Mesothelial cell of epicardium (in vitro differentiated cells): ENCODE measurements at regions not wholly inside any gene's neighbourhood (a gene's known extent, or its start where the extent isn't known, plus 50 kb on each side); places are given as distances from the start of the nearest gene placed in this dataset.
A peak's percentile ranks its signal among the peaks of the same experiment; 100 is the strongest.

Experiments used
- DNase-seq, 2 experiments: peaks; one replicate each; pipeline ENCODE4 v3.0.0; 2021; ENCODE audit warnings: low spot score in 2 of 2; ENCODE audit not compliant: unreplicated experiment in 2 of 2
- H3K27ac Mint-ChIP-seq: 2 replicates; pipeline ENCODE4 v1.8.0; 2021; ENCODE audit warnings: mixed read lengths
- H3K27me3 Mint-ChIP-seq: 2 replicates; pipeline ENCODE4 v1.8.0; 2021; ENCODE audit warnings: low read depth, mixed read lengths
- H3K36me3 Mint-ChIP-seq: 2 replicates; pipeline ENCODE4 v1.8.0; 2021; ENCODE audit warnings: mixed read lengths
- H3K4me1 Mint-ChIP-seq: 2 replicates; pipeline ENCODE4 v1.8.0; 2021; ENCODE audit warnings: mixed read lengths
- H3K4me3 Mint-ChIP-seq: 2 replicates; pipeline ENCODE4 v1.8.0; 2021; ENCODE audit warnings: mild to moderate bottlenecking, moderate library complexity, mixed read lengths
- H3K9me3 Mint-ChIP-seq: 2 replicates; pipeline ENCODE4 v1.8.0; 2021; ENCODE audit warnings: mixed read lengths
- TF ChIP-seq, protein P1 (sequence below): fragments of 200-600 bp; sonication (generic); IDR thresholded peaks from one replicate; pipeline ENCODE4 v1.5.0; 2021; ENCODE audit warnings: antibody characterized with exemption; ENCODE audit not compliant: unreplicated experiment

- no peaks in the 10 kb centered on the region for H3K9me3 Mint-ChIP-seq
- no peaks in the 10 kb centered on the region for H3K36me3 Mint-ChIP-seq
- H3K27ac Mint-ChIP-seq = no peak overlapping the region
- H3K27me3 Mint-ChIP-seq = peaks cover 14% of the 10 kb centered on the region
- TF ChIP-seq, protein P1, sequence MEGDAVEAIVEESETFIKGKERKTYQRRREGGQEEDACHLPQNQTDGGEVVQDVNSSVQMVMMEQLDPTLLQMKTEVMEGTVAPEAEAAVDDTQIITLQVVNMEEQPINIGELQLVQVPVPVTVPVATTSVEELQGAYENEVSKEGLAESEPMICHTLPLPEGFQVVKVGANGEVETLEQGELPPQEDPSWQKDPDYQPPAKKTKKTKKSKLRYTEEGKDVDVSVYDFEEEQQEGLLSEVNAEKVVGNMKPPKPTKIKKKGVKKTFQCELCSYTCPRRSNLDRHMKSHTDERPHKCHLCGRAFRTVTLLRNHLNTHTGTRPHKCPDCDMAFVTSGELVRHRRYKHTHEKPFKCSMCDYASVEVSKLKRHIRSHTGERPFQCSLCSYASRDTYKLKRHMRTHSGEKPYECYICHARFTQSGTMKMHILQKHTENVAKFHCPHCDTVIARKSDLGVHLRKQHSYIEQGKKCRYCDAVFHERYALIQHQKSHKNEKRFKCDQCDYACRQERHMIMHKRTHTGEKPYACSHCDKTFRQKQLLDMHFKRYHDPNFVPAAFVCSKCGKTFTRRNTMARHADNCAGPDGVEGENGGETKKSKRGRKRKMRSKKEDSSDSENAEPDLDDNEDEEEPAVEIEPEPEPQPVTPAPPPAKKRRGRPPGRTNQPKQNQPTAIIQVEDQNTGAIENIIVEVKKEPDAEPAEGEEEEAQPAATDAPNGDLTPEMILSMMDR = no peak
- no peak for DNase-seq
- no peak overlapping the region for H3K4me3 Mint-ChIP-seq
- peaks cover 39% of the 10 kb centered on the region for H3K4me1 Mint-ChIP-seq
Measured at GRCh38 chr2:12317286-12317685, 399.4 kb upstream of the TRIB2 start.

GRCh38 chr2:12317814-12318426 is 398.8 kb upstream of the TRIB2 start:
- DNase-seq = no peak
- no peaks in the 10 kb centered on the region for H3K36me3 Mint-ChIP-seq

DNA sequence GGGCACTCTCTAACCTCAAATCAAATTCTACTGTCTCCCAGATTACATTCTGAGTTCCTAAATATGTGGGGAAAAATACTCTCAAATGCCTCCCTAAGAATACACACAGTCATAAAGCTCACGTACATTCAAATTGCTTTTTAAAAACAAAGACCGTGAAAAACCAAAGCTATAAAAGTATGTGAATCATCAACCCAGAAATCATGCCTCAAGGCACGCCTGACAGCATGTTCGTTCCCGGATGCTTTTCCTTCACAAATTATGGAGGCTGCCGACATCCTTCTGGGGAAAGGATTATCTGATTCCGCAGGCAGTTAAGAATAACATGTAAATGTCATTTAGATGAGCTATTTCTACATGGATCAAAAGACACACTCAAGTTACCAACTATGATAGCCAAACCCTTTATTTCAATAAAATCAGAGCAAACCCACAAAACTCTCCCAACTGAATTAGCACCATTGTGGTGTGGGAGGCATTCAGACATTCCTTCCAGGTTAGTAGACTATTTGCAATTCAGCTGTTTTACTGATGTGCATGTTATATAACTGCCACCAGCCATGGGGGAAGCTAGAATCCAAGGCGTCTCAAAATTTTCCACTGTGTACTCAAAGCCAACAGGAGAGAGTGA is 398.2 kb upstream of the TRIB2 start:
- H3K36me3 Mint-ChIP-seq = no peaks in the 10 kb centered on the region
- TF ChIP-seq, protein P1 = no peak
- no peaks in the 10 kb centered on the region for H3K9me3 Mint-ChIP-seq
- H3K4me3 Mint-ChIP-seq = no peak overlapping the region
- H3K4me1 Mint-ChIP-seq = peaks cover 39% of the 10 kb centered on the region
- peaks cover 14% of the 10 kb centered on the region for H3K27me3 Mint-ChIP-seq
- peak overlapping the region; percentile 60 for H3K27ac Mint-ChIP-seq
- DNase-seq = no peak

More at GRCh38 chr2:12317814-12318426, 398.8 kb upstream of the TRIB2 start:
- H3K27me3 Mint-ChIP-seq = peaks cover 14% of the 10 kb centered on the region
- peaks cover 39% of the 10 kb centered on the region for H3K4me1 Mint-ChIP-seq
- TF ChIP-seq, protein P1 = no peak
- no peaks in the 10 kb centered on the region for H3K9me3 Mint-ChIP-seq
- no peak overlapping the region for H3K4me3 Mint-ChIP-seq
- H3K27ac Mint-ChIP-seq = peak overlapping the region; percentile 60

GRCh38 chr2:12320027-12320734 is 396.6 kb upstream of the TRIB2 start:
- no peaks in the 10 kb centered on the region for H3K9me3 Mint-ChIP-seq
- no peak overlapping the region for H3K27ac Mint-ChIP-seq
- no peak overlapping the region for H3K4me3 Mint-ChIP-seq
- H3K4me1 Mint-ChIP-seq = peaks cover 39% of the 10 kb centered on the region
- TF ChIP-seq, protein P1 = no peak
- no peaks in the 10 kb centered on the region for H3K36me3 Mint-ChIP-seq
- H3K27me3 Mint-ChIP-seq = peaks cover 9% of the 10 kb centered on the region
- no peak for DNase-seq

DNA sequence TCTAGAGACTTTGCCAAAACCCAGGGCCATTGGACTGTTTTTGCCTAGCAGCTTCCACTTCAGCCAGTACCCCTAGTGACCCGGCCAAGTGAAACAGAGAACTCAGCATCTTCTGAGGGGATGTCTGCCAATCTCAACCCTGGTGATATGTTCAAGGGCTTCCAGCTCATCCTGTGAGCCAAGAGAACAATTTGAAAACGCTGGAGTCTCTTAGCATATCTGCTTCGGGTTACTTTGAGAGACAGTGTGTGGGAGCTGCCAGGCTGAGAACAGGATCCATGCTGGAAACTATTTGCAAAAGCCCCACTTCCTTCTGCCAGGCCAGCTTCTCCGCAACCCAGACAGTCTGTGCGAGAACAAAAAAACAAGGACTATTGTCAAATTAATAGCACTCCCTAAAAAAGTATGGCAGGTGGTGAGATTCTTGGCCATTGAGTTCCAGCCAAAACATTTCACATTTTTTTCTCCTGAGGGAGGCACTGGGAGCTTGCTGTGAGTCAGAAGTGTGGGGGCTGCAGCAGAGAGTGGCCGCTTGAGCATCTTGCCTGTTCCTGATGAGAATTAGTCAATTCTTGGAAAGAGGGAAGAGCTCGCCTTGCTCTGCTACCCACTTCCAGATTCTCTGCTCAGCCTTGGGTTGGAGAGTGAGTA is 395.6 kb upstream of the TRIB2 start:
- H3K9me3 Mint-ChIP-seq = no peaks in the 10 kb centered on the region
- no peak for DNase-seq
- H3K4me1 Mint-ChIP-seq = peaks cover 39% of the 10 kb centered on the region
- H3K27ac Mint-ChIP-seq = peak overlapping the region; percentile 64
- no peak overlapping the region for H3K4me3 Mint-ChIP-seq
- H3K27me3 Mint-ChIP-seq = peaks cover 4% of the 10 kb centered on the region
- TF ChIP-seq, protein P1 = no peak
- H3K36me3 Mint-ChIP-seq = no peaks in the 10 kb centered on the region
